ENCODE measurements at regions not wholly inside any gene's neighbourhood (a gene's known extent, or its start where the extent isn't known, plus 50 kb on each side); places are given as distances from the start of the nearest gene placed in this dataset.

DNA sequence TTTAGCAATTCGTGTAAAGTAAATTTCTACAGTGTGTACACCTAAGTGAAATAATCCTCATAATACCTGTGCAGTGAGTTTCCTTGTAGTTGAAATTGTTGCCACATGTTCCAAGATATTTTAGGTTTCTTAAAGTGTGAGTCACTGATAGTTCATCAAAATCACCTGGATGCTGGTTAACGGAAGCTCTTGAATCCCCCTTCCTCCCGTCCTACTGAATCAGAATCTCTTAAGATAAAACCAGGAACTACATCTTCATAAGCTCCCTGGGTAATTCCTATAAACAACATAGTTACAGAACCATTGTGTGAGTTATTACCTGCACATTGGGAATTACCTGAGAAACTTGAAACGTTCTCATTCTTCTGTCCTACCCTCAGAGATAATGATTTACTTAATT lies 197.4 kb upstream of the HS3ST1 start:
- 0% methylated on average over 4 of the region's 4 CpGs for WGBS (ENCODE audit: low lambda C conversion rate)
- no TSS peak for BruUV-seq (replicated peaks)
- TF ChIP-seq, protein P1, sequence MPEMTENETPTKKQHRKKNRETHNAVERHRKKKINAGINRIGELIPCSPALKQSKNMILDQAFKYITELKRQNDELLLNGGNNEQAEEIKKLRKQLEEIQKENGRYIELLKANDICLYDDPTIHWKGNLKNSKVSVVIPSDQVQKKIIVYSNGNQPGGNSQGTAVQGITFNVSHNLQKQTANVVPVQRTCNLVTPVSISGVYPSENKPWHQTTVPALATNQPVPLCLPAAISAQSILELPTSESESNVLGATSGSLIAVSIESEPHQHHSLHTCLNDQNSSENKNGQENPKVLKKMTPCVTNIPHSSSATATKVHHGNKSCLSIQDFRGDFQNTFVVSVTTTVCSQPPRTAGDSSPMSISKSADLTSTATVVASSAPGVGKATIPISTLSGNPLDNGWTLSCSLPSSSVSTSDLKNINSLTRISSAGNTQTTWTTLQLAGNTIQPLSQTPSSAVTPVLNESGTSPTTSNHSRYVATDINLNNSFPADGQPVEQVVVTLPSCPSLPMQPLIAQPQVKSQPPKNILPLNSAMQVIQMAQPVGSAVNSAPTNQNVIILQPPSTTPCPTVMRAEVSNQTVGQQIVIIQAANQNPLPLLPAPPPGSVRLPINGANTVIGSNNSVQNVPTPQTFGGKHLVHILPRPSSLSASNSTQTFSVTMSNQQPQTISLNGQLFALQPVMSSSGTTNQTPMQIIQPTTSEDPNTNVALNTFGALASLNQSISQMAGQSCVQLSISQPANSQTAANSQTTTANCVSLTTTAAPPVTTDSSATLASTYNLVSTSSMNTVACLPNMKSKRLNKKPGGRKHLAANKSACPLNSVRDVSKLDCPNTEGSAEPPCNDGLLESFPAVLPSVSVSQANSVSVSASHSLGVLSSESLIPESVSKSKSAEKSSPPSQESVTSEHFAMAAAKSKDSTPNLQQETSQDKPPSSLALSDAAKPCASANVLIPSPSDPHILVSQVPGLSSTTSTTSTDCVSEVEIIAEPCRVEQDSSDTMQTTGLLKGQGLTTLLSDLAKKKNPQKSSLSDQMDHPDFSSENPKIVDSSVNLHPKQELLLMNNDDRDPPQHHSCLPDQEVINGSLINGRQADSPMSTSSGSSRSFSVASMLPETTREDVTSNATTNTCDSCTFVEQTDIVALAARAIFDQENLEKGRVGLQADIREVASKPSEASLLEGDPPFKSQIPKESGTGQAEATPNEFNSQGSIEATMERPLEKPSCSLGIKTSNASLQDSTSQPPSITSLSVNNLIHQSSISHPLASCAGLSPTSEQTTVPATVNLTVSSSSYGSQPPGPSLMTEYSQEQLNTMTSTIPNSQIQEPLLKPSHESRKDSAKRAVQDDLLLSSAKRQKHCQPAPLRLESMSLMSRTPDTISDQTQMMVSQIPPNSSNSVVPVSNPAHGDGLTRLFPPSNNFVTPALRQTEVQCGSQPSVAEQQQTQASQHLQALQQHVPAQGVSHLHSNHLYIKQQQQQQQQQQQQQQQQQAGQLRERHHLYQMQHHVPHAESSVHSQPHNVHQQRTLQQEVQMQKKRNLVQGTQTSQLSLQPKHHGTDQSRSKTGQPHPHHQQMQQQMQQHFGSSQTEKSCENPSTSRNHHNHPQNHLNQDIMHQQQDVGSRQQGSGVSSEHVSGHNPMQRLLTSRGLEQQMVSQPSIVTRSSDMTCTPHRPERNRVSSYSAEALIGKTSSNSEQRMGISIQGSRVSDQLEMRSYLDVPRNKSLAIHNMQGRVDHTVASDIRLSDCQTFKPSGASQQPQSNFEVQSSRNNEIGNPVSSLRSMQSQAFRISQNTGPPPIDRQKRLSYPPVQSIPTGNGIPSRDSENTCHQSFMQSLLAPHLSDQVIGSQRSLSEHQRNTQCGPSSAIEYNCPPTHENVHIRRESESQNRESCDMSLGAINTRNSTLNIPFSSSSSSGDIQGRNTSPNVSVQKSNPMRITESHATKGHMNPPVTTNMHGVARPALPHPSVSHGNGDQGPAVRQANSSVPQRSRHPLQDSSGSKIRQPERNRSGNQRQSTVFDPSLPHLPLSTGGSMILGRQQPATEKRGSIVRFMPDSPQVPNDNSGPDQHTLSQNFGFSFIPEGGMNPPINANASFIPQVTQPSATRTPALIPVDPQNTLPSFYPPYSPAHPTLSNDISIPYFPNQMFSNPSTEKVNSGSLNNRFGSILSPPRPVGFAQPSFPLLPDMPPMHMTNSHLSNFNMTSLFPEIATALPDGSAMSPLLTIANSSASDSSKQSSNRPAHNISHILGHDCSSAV (CRISPR knock-in tag; IDR thresholded peaks at IDR 0.05; ENCODE audit: borderline replicate concordance), result no peak
- TF ChIP-seq YY1 (IDR thresholded peaks at IDR 0.05; ENCODE audit: insufficient read depth, insufficient replicate concordance, low read depth, low read length) (no peak), DMAP1 (CRISPR knock-in tag; IDR thresholded peaks at IDR 0.05) (no peak), MAF1 (CRISPR knock-in tag; IDR thresholded peaks at IDR 0.05; ENCODE audit: borderline replicate concordance) (no peak), ZNF550 (CRISPR knock-in tag; IDR thresholded peaks at IDR 0.05; ENCODE audit: borderline replicate concordance) (no peak), ZNF644 (CRISPR knock-in tag; IDR thresholded peaks at IDR 0.05; ENCODE audit: low read depth) (no peak), ZNF3 (CRISPR knock-in tag; IDR thresholded peaks at IDR 0.05) (no peak), SIN3B (IDR thresholded peaks at IDR 0.05; ENCODE audit: low read length) (no peak), PHF5A (CRISPR knock-in tag; IDR thresholded peaks at IDR 0.05; ENCODE audit: low read depth, unreplicated experiment) (no peak)
- TF ChIP-seq, protein P2, sequence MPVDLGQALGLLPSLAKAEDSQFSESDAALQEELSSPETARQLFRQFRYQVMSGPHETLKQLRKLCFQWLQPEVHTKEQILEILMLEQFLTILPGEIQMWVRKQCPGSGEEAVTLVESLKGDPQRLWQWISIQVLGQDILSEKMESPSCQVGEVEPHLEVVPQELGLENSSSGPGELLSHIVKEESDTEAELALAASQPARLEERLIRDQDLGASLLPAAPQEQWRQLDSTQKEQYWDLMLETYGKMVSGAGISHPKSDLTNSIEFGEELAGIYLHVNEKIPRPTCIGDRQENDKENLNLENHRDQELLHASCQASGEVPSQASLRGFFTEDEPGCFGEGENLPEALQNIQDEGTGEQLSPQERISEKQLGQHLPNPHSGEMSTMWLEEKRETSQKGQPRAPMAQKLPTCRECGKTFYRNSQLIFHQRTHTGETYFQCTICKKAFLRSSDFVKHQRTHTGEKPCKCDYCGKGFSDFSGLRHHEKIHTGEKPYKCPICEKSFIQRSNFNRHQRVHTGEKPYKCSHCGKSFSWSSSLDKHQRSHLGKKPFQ (CRISPR knock-in tag; IDR thresholded peaks at IDR 0.05; ENCODE audit: insufficient replicate concordance), result no peak
- TF ChIP-seq, protein P3, sequence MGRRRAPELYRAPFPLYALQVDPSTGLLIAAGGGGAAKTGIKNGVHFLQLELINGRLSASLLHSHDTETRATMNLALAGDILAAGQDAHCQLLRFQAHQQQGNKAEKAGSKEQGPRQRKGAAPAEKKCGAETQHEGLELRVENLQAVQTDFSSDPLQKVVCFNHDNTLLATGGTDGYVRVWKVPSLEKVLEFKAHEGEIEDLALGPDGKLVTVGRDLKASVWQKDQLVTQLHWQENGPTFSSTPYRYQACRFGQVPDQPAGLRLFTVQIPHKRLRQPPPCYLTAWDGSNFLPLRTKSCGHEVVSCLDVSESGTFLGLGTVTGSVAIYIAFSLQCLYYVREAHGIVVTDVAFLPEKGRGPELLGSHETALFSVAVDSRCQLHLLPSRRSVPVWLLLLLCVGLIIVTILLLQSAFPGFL (CRISPR knock-in tag; IDR thresholded peaks at IDR 0.05), result no peak
- ChIA-PET POLR2A (no interaction called here), CTCF (ENCODE audit: low intra/inter-chr PET ratio, low total read pairs) (no interaction called here)
- in situ Hi-C loops (cut with HindIII; ENCODE audit: extremely low pct_ligation_motif_present, low pct_unique_long_range_greater_than_20kb) (no loop called here), intact Hi-C loops (cut with micrococcal nuclease; ENCODE audit: unreplicated experiment) (no loop called here)
- Histone ChIP-seq H3K27me3 (ENCODE audit: control insufficient read depth in 1 of 2, insufficient read depth in 2 of 2, low read length in 2 of 2) (no peaks in the 10 kb centered on the region), H4K20me1 (ENCODE audit: insufficient read depth, low read length) (no peaks in the 10 kb centered on the region), H3K79me2 (ENCODE audit: insufficient read depth, low read length) (no peaks in the 10 kb centered on the region), H3K36me3 (replicated peaks in 1 of 2; ENCODE audit: control insufficient read depth in 1 of 2, insufficient read depth in 2 of 2, low read length in 2 of 2) (no peaks in the 10 kb centered on the region), H3K9me3 (ENCODE audit: low read length) (peaks cover 68% of the 10 kb centered on the region), H3K9ac (ENCODE audit: insufficient read depth, low read depth, low read length) (no peak overlapping the region), H2AFZ (ENCODE audit: low read length) (no peak overlapping the region), H3K4me3 (replicated peaks in 1 of 3; ENCODE audit: insufficient read depth in 1 of 3, low read depth in 2 of 3, low read length in 3 of 3) (no peak overlapping the region), H3K4me1 (ENCODE audit: insufficient read depth, low read length) (no peaks in the 10 kb centered on the region), H3K27ac (ENCODE audit: extremely low read length, insufficient read depth, low read length) (no peak overlapping the region), H3K4me2 (ENCODE audit: low read depth, low read length) (no peak overlapping the region)
- FAIRE-seq, result no peak
- DNase-seq (ENCODE audit: low spot score), result no peak
- ATAC-seq, result no peak

Data from HepG2 (cell line).